HL-60/S4 treated with phorbol 12-myristate 13-acetate at 8.2 ng/mL for 4 days and 3 days (cell line): ENCODE measurements at regions not wholly inside any gene's neighbourhood (a gene's known extent, or its start where the extent isn't known, plus 50 kb on each side); places are given as distances from the start of the nearest gene placed in this dataset.

ENCODE experiments used
- in situ Hi-C: fragments of 300-500 bp; cut with MboI; formaldehyde crosslinking; loops from 2 replicates; pipeline ENCODE4 v1.15.0; 2022; ENCODE audit warnings: low sequenced_read_pairs

DNA sequence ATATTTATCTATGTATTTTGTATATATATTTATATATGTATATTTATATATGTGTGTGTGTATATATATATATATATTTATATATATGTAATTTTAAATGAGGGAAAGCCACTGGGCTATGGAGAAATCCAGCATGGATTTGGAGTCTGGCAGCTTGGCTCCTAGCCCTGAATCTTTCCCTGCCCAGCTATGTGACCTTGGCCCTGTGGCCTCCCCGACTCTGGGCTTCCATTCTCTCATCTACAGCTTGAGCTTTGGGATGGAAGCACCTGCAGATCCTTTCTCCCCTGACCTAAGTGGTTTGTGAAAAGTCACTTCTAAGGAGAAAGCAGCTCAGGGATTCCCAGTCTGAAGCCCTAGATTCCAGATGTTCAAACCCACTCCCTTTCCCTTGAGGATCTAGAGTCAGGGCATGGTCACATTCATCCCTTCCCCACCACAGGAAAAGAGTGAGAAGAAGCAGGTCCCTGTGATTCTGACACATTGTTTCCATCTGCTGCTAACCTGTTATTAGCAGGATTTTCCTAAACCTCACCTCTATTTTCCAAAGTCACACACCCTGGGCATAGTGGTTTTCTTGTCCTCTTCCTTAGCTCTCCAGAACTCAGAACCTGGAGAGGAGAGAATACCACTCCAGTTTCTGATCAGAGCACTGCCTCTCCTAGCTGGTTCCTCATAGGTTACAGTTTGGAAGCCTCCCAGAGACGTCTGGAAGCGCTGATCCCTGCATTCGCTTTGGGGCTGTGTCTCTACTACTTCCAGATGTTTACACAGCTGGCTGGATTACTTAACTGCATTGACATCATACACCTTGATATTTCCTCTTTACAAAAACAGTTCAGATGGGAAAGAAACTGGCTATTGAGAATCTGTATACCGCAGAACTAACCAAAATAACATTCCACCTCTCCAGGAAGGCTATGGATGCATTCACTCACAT is 327.5 kb upstream of the ZMIZ1 start:
- in situ Hi-C loops = no loop called here

DNA sequence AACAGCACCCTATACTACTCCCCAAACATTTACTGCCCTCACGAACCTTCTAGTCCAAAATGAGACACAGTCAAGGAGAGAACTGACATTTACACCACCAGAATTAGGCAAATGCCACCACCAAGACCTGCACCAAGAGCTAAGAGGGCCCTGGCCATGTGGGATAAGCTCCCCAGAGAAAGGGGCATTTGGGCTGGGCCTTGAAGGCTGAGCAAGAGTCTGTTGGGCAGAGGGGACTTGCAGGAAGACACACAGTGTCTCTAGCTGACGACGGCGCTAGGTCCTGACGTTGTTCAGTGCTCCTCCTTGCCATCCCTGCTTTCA is 326.4 kb upstream of the ZMIZ1 start:
- in situ Hi-C loops = no loop called here

DNA sequence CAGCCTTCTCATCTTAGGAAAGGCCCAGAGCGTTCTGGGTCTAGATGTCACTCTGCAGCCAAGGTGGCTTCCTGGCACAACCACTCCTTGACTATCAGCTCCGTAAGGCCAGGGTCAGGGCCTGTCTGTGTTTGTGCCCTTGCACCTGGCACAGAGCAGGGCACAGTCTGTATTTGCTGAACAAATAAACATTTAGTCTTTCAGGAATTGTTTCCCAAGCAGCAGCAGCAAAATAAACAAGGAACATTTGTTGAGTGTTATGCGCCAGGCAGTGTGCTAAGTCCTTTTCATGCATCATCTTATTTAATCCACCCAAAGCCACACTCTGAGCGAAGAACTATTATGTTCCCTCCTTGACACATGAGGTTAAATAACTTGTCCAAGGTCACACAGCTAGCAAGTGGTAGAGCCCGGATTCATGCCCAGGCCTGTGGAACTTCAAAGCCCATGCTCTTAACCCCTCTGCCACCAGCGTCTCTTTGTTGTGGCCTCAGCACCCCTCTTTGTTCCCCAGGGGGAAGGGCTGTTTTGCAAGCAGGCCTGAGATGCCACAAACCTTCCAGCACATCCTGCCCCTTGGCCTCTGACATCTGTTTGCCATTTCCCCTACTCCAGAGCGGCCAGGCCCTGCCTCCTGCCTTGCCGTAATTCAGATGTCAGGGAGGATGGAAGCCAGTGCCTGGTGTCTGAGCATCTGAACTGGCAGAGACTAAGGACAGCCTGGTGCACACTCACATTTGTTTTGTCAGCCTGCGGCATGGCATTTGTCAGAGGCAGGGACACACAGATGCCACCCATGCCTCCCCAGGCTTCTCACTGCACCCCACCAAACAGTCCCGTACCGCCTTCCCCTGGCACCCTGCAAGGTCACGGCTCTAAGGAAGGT is 325.8 kb upstream of the ZMIZ1 start:
- in situ Hi-C loops = no loop called here

DNA sequence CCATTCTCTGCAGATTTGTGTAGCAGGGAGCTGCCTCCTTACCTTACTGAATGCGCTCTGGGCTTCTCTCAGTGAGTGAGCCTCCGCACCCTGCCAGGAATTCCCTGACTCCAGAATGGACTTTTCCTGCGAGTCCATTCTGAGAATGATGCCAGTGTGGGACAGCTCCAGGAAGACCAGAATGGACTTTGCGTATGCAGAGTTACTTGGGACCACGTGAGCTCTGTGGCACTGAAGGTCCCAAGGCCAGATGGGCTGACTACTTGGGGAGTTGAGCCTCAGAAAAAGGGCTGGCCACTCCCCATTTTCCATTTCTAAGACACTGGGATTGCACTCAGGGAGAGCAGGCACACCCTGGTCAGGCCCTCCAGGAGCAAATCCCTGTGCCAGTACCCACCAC is 324.7 kb upstream of the ZMIZ1 start:
- in situ Hi-C loops = no loop called here

DNA sequence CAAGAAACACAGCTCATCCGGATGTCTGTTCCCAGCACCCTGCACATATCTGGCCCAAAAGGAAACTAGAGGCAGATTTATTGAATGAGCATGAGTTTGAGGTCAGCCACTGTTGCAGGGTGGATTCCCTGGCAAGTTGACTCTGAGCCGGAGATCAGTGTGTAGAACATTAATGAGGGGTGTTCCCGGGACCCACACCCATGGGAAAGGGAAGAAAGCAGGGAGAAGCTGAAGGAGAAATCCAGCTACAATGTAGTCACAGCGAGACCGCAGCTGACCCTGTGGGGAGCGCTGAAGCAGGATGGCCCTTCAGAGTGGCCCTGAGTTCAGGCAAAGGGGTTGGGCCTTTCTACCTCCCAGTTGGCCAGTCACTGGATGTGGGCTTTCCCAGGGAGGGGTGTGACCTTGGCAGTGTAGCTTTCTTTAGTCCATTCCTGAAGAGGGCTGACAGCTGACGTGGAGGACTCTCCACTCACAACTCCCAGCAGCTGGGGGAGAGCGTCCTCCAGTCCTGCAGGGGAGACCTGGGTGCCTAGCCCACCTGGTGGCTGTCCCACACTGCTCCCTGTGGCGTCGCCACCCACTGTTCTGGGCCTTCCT is 324.2 kb upstream of the ZMIZ1 start:
- in situ Hi-C loops = no loop called here

DNA sequence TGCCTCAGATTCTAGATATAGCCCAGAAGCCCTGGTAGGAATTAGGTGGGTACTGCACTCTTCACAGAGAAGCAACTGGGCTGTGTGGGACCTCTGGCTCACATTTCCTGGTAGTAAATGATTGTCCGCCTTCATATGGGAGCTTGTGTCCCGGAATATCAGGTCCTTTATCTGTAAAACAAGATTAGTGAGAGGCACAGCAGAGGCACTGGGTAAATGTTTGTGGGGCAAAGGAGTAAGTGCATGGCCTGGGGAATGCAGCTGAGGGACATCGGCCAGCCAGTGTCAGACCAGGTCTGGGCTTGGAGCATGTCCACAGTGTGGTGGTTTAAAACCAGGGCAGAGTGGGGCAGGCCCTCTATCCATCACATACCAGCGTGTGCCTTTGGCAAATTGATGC is 323.3 kb upstream of the ZMIZ1 start:
- in situ Hi-C loops = no loop called here

DNA sequence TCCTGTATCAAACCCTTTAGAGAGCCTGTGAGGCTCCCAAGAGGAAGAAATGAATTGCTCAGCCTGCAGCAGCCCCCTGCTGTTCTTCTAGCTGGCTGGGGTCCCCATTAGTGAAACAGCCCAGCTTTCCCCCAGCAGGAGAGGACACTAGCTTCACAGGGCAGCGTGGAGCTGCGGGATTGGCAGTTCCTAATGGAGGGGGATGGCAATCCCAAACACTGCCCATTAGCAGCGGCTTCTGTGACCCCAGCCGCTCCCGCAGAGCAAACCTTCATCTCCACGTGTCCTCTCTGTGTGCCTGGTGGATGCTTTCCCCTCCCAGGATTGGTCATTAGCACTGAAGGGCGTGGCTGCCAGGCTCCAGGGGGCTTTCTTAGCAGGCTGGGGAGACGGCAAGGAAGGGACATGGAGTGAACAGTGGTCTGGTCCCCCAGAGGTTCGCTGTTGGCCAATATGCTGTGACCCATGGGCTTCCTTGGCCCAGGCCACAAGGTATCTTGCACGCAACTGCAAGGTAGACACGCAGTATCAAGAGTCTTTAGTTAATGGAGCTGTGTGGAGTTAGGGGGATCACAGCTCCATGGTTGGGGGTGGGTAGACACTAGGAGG is 322.5 kb upstream of the ZMIZ1 start:
- in situ Hi-C loops = no loop called here

DNA sequence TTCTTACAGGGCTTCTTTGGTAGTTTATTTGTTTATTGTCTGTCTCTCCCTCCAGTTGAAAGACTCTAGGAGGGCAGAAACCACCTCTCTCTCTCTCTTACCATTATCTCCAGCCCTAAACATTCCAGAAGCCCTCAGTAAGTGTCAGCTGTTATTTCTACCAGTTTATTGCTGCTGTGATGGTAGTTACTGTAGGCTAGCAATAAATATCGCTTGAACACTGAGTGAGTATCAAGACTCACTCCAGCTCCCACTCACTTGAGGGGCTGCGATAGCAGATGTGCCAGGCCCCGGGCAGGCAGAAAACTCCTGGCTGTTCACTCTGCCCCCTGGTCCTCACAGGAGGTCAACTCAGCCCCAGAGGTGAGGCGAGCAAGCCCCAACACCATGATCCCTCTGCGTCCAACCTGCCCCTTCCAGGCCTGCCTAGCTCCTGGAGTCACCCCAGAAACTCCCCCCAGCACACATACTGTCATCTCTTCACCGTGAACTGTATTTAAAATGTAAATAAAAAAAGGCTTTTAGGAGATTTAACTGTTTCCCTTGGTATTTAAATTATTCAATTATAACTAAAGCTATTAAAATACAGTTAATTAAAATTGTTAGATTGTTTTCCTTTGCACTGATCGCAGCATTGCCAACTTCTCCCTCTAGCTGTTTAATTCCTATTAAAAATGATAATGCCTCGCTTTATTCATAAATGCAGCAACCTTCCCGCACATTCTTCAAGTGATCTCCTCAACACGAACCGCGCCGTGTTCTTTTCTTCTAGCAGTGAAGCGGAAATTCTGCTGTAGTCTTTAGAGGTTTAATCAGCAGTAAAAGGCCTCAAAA is 321.1 kb upstream of the ZMIZ1 start:
- in situ Hi-C loops = no loop called here

DNA sequence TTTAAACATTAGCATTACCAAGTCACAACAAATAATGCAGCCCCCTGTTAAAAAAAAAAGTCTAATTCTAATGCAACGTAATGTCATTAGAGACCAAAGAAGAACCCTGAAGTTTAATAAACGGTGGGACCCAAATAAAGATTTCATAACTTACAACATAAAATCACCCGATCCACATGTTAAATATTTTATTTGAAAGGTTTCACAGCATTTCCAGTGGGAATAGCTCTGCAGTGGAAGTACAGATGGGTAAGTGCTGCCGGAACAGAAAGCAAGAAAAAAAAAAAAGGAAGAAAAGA is 320.6 kb upstream of the ZMIZ1 start:
- in situ Hi-C loops = no loop called here

DNA sequence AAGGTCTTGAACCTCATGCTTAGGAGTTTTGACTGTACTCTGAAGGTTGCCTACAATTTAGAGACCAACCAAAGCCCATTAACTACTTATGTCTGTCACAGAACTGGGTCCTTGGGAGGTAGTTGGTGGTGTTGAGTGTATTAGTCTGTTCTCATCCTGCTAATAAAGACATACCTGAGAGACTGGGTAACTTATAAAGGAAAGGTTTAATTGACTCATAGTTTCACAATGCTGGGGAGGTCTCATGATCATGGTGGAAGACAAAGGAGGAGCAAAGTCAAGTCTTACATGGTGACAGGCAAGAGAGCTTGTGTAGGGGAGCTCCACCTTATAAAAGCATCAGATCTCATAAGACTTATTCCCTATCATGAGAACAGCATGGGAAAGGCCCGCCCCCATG is 319.6 kb upstream of the ZMIZ1 start:
- in situ Hi-C loops = no loop called here

DNA sequence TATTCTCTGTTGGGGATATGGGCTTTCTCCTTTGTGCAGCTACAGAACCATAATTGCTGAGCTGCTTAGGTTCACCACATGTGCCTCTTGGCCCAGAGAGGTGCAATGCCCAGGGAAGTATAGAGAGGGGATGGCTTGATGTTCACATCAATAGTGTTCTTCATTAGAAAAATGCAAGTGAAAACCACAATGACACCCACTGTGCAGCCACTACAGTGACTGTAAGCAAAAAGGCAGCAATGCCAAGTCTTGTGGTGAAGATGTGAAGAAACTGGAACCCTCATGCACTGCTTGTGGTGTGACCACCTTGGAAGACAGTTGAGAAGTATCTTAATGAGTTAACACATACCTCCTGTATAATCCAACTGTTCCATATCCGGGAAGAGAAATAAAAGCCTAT is 318.9 kb upstream of the ZMIZ1 start:
- in situ Hi-C loops = loop anchor here (25.0 kb wide), 1 partner anchor 437 kb away; no protein-coding TSS in a partner anchor

DNA sequence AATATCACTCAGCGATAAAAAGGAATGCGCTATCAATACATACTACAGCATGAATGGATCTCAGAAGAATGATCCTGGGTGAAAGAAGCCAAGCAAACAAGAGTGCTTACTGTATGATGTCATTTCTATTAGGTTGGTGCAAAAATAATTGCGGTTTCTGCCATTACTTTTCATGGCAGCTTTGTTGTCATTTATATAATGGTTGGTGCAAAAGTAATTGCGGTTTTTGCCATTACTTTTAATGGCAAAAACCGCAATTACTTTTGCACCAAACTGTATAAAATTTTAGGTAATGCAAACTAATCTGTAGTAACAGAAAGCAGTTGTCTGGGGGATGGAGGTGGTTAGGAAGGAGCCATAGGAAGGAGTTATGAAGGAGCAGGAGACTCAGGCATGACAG is 318.3 kb upstream of the ZMIZ1 start:
- in situ Hi-C loops = loop anchor here (25.0 kb wide), 1 partner anchor 437 kb away; no protein-coding TSS in a partner anchor

DNA sequence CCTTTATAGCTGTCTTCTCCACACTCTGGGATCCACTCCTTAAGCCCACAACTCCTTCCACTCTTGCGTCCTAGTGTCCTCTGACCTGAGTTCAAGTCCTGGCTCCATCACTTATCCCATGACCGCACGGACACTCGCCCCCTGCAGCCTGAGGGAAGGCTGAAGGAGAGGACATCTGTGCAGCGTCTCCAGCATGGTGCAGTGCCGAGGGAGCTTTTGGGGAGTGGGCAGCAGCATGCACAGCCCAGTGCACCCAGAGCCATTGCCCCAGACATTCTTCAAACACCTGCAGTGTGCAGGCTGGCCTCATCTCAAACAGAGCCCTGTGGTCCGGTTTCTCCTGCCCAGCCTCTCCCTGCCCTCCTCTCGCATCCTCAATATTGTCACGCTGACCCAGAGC is 317.1 kb upstream of the ZMIZ1 start:
- in situ Hi-C loops = loop anchor here (25.0 kb wide), 1 partner anchor 436 kb away; no protein-coding TSS in a partner anchor

DNA sequence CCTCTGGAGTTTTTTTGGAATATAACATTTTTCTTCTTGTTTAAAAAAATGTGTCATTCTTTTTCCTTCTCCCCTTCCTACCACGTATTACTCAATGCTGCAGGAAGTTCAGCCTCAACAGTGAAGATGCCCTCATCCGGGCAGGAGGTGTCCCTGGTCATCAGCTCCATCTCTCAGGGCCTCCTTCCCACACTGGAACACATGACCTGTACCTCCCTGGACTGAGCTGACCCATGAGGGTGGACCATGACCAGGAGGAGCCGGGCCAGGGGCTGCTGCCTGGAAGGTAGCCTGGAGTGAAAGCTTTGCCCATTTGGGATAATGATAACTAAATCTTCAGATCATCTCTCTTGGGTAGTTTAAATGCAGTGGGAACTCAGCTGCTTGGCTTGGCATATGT is 316.5 kb upstream of the ZMIZ1 start:
- in situ Hi-C loops = loop anchor here (25.0 kb wide), 1 partner anchor 435 kb away; no protein-coding TSS in a partner anchor

DNA sequence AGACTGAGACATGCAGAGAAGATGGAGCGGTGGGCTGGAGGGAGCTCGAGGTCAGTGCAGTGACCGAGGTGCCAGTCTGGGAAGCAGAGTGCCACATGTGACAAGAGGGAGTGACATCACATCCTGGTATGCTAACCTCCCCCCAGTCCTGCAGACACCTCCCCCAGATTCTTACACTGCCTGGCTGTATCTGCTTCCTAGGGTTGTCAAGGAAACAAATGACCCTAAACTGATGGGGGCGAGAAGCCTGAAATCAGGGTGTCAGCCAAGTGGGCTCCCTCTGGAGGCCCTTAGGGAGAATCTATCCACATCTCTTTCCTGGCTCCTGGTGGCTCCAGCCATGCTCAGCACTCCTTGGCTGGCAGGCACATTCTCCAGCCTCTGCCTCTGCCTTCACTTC is 316.1 kb upstream of the ZMIZ1 start:
- in situ Hi-C loops = loop anchor here (25.0 kb wide), 1 partner anchor 435 kb away; no protein-coding TSS in a partner anchor

DNA sequence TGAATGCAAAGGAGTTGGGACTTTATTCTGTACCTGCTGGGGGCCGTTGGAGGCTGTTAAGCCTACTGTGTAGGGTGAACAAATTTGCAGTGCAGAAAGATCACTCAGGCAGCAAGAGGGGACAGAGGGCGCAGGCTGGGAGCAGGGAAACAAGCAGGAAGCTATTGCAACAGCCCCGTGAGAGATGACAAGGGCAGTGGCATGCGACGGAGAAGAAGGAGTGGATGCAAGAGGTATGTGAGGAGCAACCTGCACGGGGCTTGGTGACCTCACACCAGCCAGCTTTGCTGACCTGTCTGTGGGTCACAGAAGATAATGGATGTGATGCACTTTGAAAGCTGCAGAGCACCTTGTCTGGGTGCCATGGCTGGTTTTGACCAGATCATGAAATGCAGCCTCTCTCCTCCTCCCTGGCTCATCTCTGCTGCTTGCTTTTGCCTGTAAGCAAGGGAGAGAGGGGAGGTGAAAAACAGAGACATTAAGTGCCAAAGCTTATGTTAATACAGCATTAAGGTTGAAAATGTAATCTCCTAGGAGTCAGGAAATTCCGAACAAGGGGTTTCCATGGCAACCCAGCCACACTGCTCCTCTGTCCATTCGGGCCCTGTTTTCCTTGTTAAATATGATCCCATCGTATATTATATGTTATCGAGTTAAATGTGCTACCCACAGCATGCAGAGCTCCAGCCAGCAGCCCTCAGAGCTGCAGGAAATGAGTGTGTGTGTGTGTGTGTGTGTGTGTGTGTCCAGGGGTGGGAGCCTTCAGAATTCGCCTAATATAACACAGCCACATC is 314.3 kb upstream of the ZMIZ1 start:
- in situ Hi-C loops = loop anchor here (25.0 kb wide), 1 partner anchor 433 kb away; no protein-coding TSS in a partner anchor

DNA sequence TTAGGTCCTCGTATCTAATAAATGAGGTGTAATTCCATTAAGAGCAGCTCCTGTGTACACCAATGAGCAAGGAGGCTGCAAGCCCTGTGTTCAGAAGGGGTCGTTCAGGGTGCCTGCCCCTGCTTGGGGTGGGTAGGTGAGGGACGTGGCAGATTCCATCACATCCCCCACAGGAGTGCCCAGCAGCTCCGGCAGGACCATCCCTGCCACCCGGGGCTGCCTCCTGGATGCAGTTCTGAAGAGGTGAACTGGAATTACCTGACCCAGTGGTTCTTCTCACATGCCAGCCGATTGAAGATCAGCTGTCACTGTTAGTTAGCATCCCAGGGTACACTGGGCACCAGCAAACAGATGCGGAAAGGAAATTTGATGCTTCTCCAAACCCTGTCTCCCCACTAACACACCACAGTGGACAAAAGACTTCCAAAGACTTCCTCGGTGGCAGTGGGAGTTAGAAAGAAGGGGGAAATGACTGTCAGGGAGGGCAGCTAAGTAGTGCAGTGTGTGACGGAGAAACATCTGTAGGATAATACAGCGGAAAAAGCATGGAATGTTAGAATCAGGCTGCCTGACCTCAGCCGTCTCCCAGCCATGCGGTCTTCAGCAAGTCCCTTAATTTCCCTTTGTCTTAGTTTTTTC is 313.6 kb upstream of the ZMIZ1 start:
- in situ Hi-C loops = loop anchor here (25.0 kb wide), 1 partner anchor 432 kb away; no protein-coding TSS in a partner anchor

DNA sequence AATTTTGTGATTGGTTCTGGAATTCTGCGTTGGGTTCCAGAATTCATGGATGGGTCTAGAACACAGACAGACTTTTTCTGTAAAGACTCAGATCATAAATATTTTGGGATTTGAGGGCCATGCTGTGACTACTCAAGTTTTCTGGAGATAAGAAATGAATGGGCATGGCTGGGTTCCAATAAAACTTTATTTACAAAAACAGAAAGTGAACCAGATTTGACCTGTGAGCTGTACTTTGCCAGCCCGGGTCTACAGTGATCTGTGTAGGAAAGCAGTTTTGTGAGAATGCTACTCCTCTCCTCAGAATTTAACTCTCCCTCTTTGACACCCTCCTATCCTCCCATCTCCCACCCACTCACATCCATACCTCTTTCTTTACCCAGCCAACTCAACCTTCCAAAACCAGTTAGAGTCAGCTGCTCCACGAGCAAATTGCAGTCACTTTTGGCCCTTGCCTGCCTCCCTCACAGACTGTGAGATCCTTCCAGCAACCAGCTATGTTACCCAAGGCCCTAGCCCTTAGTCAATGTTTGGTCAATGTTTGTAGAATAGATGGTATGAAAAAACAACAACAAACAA is 312.8 kb upstream of the ZMIZ1 start:
- in situ Hi-C loops = loop anchor here (25.0 kb wide), 1 partner anchor 431 kb away; no protein-coding TSS in a partner anchor
